IMR-90 (cell line): ENCODE measurements at regions not wholly inside any gene's neighbourhood (a gene's known extent, or its start where the extent isn't known, plus 50 kb on each side); places are given as distances from the start of the nearest gene placed in this dataset.

Source experiments
- ATAC-seq: fragments of 200-7000 bp; cut with Tn5 transposase; 2 replicates; pipeline ENCODE4 v1.9.1; 2020; ENCODE audit warnings: low read depth, mild to moderate bottlenecking, moderate library complexity
- BruUV-seq: library from RNA; stranded (reverse); fragments of 400-500 nt; replicated peaks from 2 replicates; lab custom pipeline; 2021; lab: Mats Ljungman, UMichigan
- CTCF ChIA-PET: fragments of 300-600 bp; formaldehyde crosslinking; extraction: SDS; loops from one replicate; lab custom pipeline; 2021; ENCODE audit warnings: antibody characterized with exemption; lab: Yijun Ruan, JAX
- POLR2A ChIA-PET: fragments of 300-600 bp; sonication (Branson Sonifier 250); formaldehyde crosslinking; loops from one replicate; lab custom pipeline; 2022; ENCODE audit warnings: antibody characterized with exemption; ENCODE audit not compliant: unreplicated experiment; lab: Charles Lee
- DNase-seq: peaks from one replicate; pipeline ENCODE4 v3.0.0; 2013
- H2AFZ ChIP-seq: replicated peaks from 2 replicates; pipeline ENCODE3; 2013; ENCODE audit warnings: low read length, mild to moderate bottlenecking; ENCODE audit not compliant: poor library complexity
- H2AK5ac ChIP-seq: 2 replicates; pipeline ENCODE4 v1.6.1; 2013; ENCODE audit warnings: low read depth, low read length, inconsistent platforms
- H2AK9ac ChIP-seq: replicated peaks from 2 replicates; pipeline ENCODE3; 2013; ENCODE audit warnings: mild to moderate bottlenecking, low read depth, low read length, moderate library complexity; ENCODE audit not compliant: poor library complexity
- H2BK120ac ChIP-seq: 2 replicates; pipeline ENCODE4 v1.6.1; 2013; ENCODE audit warnings: low read depth, low read length, inconsistent platforms
- H2BK15ac ChIP-seq: 3 replicates; pipeline ENCODE4 v1.6.1; 2013; ENCODE audit warnings: low read depth, low read length, inconsistent platforms
- H2BK20ac ChIP-seq: 2 replicates; pipeline ENCODE4 v1.6.1; 2013; ENCODE audit warnings: low read depth, mild to moderate bottlenecking, inconsistent platforms, low read length, moderate library complexity
- H2BK5ac ChIP-seq: 2 replicates; pipeline ENCODE4 v1.6.1; 2013; ENCODE audit warnings: mild to moderate bottlenecking, low read depth, low read length, inconsistent platforms; ENCODE audit not compliant: poor library complexity, severe bottlenecking
- H3K14ac ChIP-seq: replicated peaks from 2 replicates; pipeline ENCODE4 v1.6.1; 2013; ENCODE audit warnings: low read depth, low read length, inconsistent platforms
- H3K18ac ChIP-seq: 2 replicates; pipeline ENCODE4 v1.6.1; 2013; ENCODE audit warnings: low read depth, low read length, control low read depth
- H3K23ac ChIP-seq: 2 replicates; pipeline ENCODE4 v1.6.1; 2013; ENCODE audit warnings: low read depth, low read length, inconsistent platforms
- H3K27ac ChIP-seq: 2 replicates; pipeline ENCODE4 v1.5.1; 2013; ENCODE audit warnings: mild to moderate bottlenecking, control low read depth, low read length; ENCODE audit not compliant: insufficient read depth
- H3K27me3 ChIP-seq: 2 replicates; pipeline ENCODE4 v1.6.1; 2013; ENCODE audit warnings: low read length; ENCODE audit not compliant: control insufficient read depth, insufficient read depth
- H3K36me3 ChIP-seq: 2 replicates; pipeline ENCODE4 v1.6.1; 2013; ENCODE audit warnings: low read length, mixed read lengths; ENCODE audit not compliant: control insufficient read depth, insufficient read depth
- H3K4ac ChIP-seq: 2 replicates; pipeline ENCODE4 v1.6.1; 2013; ENCODE audit warnings: low read depth, low read length, inconsistent platforms
- H3K4me1 ChIP-seq: 2 replicates; pipeline ENCODE4 v1.6.1; 2013; ENCODE audit warnings: low read length, mixed read lengths; ENCODE audit not compliant: control insufficient read depth, insufficient read depth
- H3K4me2 ChIP-seq: 2 replicates; pipeline ENCODE4 v1.6.1; 2013; ENCODE audit warnings: low read depth, mild to moderate bottlenecking, control low read depth, low read length, moderate library complexity
- H3K4me3 ChIP-seq: 2 replicates; pipeline ENCODE4 v1.5.1; 2013; ENCODE audit warnings: low read depth, mild to moderate bottlenecking, control low read depth, low read length, moderate library complexity; ENCODE audit not compliant: insufficient read depth
- H3K56ac ChIP-seq: 2 replicates; pipeline ENCODE4 v1.6.1; 2013; ENCODE audit warnings: low read length, inconsistent platforms; ENCODE audit not compliant: insufficient read depth; ENCODE audit errors: extremely low read depth
- H3K79me1 ChIP-seq, 2 experiments: 2 replicates each; pipeline ENCODE4 v1.6.1; 2013; ENCODE audit warnings: low read length in 2 of 2, inconsistent platforms in 1 of 2, low read depth in 1 of 2
- H3K9ac ChIP-seq: 2 replicates; pipeline ENCODE4 v1.6.1; 2013; ENCODE audit warnings: low read depth, low read length, control low read depth
- H3K9me1 ChIP-seq: 2 replicates; pipeline ENCODE4 v1.6.1; 2013; ENCODE audit warnings: low read length, inconsistent platforms; ENCODE audit not compliant: insufficient read depth
- H3K9me3 ChIP-seq: 2 replicates; pipeline ENCODE4 v1.6.1; 2013; ENCODE audit warnings: low read length; ENCODE audit not compliant: control insufficient read depth, insufficient read depth
- H4K20me1 ChIP-seq: 2 replicates; pipeline ENCODE4 v1.6.1; 2013; ENCODE audit warnings: low read length, inconsistent platforms; ENCODE audit not compliant: insufficient read depth
- H4K5ac ChIP-seq: 2 replicates; pipeline ENCODE4 v1.6.1; 2013; ENCODE audit warnings: mild to moderate bottlenecking, low read depth, low read length, control low read depth
- H4K8ac ChIP-seq, 2 experiments: 2 replicates each; pipeline ENCODE4 v1.6.1; 2013; ENCODE audit warnings: low read depth in 2 of 2, low read length in 2 of 2, control low read depth in 1 of 2, inconsistent platforms in 1 of 2
- H4K91ac ChIP-seq: 2 replicates; pipeline ENCODE4 v1.6.1; 2013; ENCODE audit warnings: low read depth, low read length, inconsistent platforms; ENCODE audit not compliant: insufficient read depth
- BHLHE40 ChIP-seq: fragments of 150-350 bp; IDR thresholded peaks from 2 replicates; pipeline ENCODE4 v1.6.1; 2016; ENCODE audit warnings: mild to moderate bottlenecking, low read depth, low read length
- MAZ ChIP-seq: IDR thresholded peaks from 2 replicates; pipeline ENCODE4 v1.6.1; 2012; ENCODE audit warnings: low read depth, mild to moderate bottlenecking, low read length, improper control_type of control experiment, moderate library complexity, borderline replicate concordance
- MXI1 ChIP-seq: IDR thresholded peaks from 2 replicates; pipeline ENCODE4 v1.6.1; 2012; ENCODE audit warnings: low read depth, mild to moderate bottlenecking, low read length, moderate library complexity, borderline replicate concordance
- WGBS, 2 experiments: methylation state at CpG; one replicate each; pipeline versions ENCODE4 v1.1.5 to v1.1.7; 2013; ENCODE audit warnings: missing lambda C conversion rate in 2 of 2; ENCODE audit not compliant: insufficient read length in 1 of 2; ENCODE audit errors: extremely low coverage in 2 of 2; 5-methylcytosine and 5-hydroxymethylcytosine counted together
- dilution Hi-C: fragments of 300-500 bp; cut with HindIII; formaldehyde crosslinking; loops from one replicate; pipeline ENCODE4 v1.14.3; 2018; ENCODE audit warnings: low sequenced_read_pairs; ENCODE audit not compliant: unreplicated experiment
- in situ Hi-C: fragments of 300-500 bp; cut with MboI; formaldehyde crosslinking; loops from 3 replicates; pipeline ENCODE4 v1.14.3; 2019; ENCODE audit warnings: low sequenced_read_pairs, inconsistent platforms, mixed read lengths
- intact Hi-C: fragments of 100-400 bp; cut with micrococcal nuclease; formaldehyde crosslinking; loops from 2 replicates; pipeline ENCODE4 v1.10.0; 2022
- TF ChIP-seq, protein P1 (sequence below): fragments of 150-350 bp; IDR thresholded peaks from 2 replicates; pipeline ENCODE4 v1.6.1; 2016; ENCODE audit warnings: low read depth, mild to moderate bottlenecking, low read length, moderate library complexity, borderline replicate concordance
- TF ChIP-seq, protein P2 (sequence below): conservative IDR thresholded peaks from 2 replicates; pipeline ENCODE4 v1.5.1; 2012; ENCODE audit warnings: mild to moderate bottlenecking, low read depth, low read length, improper control_type of control experiment

DNA sequence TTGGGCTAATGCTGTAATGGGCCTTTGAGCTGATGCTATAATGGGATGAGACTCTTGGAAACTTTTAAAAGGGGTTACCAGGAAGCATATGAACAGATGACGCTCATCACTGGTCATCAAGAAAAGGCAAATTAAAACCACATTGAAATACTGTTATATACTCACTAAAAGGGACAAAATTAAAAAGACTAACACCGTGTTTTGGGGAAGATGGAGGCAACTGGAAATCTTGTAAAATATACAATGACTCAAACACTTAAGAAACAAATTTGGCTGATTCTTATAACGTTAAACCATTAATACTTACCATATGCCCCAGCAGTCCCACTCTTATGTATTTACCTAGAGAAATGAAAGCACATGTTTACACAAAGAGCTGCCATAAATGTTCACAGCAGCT, 207.2 kb upstream of the GPRIN3 start:
- Histone ChIP-seq H3K27ac (no peak overlapping the region), H2BK5ac (no peak overlapping the region), H3K4me2 (no peak overlapping the region), H3K9me1 (no peaks in the 10 kb centered on the region; the same call in 1 of the 2 replicates), H3K14ac (no peak overlapping the region), H4K91ac (no peak overlapping the region), H2BK20ac (no peak overlapping the region), H3K18ac (no peak overlapping the region), H2BK120ac (no peak overlapping the region), H3K56ac (no peak overlapping the region), H4K8ac (no peak overlapping the region), H3K4me1 (0 out of 2 replicates have a peak, but pooled peaks cover under 1% of the 10 kb centered on the region), H3K9ac (no peak overlapping the region), H3K36me3 (no peaks in the 10 kb centered on the region), H3K9me3 (no peaks in the 10 kb centered on the region), H3K27me3 (peaks cover 3% of the 10 kb centered on the region; the same call in 1 of the 2 replicates), H2BK15ac (no peak overlapping the region), H4K20me1 (no peaks in the 10 kb centered on the region), H4K5ac (no peak overlapping the region), H3K79me1 (no peaks in the 10 kb centered on the region), H3K4me3 (no peak overlapping the region), H2AFZ (no peak overlapping the region), H2AK5ac (no peak overlapping the region), H3K23ac (no peak overlapping the region), H2AK9ac (no peak overlapping the region), H3K4ac (no peak overlapping the region)
- intact Hi-C loops (no loop called here), in situ Hi-C loops (no loop called here), dilution Hi-C loops (no loop called here)
- ChIA-PET POLR2A (no interaction called here), CTCF (no interaction called here)
- DNase-seq (no peak), ATAC-seq (no peak)
- BruUV-seq: no TSS peak
- WGBS, 2 experiments: no CpG with 5 or more reads among the region's 3 CpGs
- TF ChIP-seq, protein P1, sequence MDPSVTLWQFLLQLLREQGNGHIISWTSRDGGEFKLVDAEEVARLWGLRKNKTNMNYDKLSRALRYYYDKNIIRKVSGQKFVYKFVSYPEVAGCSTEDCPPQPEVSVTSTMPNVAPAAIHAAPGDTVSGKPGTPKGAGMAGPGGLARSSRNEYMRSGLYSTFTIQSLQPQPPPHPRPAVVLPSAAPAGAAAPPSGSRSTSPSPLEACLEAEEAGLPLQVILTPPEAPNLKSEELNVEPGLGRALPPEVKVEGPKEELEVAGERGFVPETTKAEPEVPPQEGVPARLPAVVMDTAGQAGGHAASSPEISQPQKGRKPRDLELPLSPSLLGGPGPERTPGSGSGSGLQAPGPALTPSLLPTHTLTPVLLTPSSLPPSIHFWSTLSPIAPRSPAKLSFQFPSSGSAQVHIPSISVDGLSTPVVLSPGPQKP: no peak
- TF ChIP-seq, protein P2, sequence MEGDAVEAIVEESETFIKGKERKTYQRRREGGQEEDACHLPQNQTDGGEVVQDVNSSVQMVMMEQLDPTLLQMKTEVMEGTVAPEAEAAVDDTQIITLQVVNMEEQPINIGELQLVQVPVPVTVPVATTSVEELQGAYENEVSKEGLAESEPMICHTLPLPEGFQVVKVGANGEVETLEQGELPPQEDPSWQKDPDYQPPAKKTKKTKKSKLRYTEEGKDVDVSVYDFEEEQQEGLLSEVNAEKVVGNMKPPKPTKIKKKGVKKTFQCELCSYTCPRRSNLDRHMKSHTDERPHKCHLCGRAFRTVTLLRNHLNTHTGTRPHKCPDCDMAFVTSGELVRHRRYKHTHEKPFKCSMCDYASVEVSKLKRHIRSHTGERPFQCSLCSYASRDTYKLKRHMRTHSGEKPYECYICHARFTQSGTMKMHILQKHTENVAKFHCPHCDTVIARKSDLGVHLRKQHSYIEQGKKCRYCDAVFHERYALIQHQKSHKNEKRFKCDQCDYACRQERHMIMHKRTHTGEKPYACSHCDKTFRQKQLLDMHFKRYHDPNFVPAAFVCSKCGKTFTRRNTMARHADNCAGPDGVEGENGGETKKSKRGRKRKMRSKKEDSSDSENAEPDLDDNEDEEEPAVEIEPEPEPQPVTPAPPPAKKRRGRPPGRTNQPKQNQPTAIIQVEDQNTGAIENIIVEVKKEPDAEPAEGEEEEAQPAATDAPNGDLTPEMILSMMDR: no peak
- TF ChIP-seq BHLHE40 (no peak), MXI1 (no peak), MAZ (no peak)
